ENCODE measurements at regions not wholly inside any gene's neighbourhood (a gene's known extent, or its start where the extent isn't known, plus 50 kb on each side); places are given as distances from the start of the nearest gene placed in this dataset.

DNA sequence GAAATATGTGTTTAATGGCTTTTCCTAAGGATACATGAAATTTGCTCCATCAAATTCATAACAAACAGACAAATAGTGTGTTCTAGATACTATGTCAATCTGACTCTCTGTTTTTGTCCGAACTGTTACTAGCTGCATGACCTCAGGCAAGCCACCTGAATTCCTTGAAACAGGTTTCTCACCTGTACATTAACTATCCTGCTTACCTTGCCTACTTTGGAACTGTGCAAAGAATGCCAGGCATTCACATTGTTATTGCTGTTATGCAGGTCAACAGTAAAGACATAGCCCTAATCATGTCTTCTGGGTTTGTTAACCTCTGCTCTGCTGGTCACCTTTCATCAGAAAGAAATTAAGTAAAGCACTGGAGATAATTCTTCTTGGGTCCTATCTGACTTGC, 1283.9 kb upstream of the CELF2 start:
- ATAC-seq (no peak), DNase-seq (no peak)
- Histone ChIP-seq H3K4me1 (ENCODE audit: control insufficient read depth, insufficient read depth, low read length) (no peaks in the 10 kb centered on the region), H3K9me3 (ENCODE audit: control insufficient read depth, low read length) (no peaks in the 10 kb centered on the region), H3K27me3 (ENCODE audit: control insufficient read depth, insufficient read depth) (no peaks in the 10 kb centered on the region), H3K4me3 (ENCODE audit: low read length) (no peak overlapping the region), H3K27ac (ENCODE audit: low read length) (no peak overlapping the region)
- intact Hi-C loops (cut with DNase I) = no loop called here
- WGBS = 70% methylated on average over 1 of the region's 1 CpG

DNA sequence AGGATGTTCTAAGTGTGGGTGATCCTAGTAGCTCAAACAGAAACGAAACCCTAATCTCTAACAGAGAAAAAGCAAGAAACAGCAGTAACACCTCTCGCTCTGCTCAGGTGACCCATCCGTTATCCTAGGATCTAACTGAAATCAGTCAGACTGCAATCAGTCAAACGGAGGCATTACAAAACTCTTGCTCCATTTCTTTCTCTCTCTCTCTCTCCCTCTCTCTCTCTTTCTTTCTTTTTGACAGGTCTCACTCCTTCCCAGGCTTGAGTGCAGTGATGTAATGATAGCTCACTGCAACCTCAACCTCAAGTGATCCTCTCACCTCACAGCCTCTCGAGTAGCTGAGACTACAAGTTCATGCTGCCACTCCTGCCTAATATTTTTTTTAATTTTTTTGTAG, 1283.5 kb upstream of the CELF2 start:
- DNase-seq (no peak), ATAC-seq (no peak)
- 79% methylated on average over 5 of the region's 5 CpGs for WGBS
- Histone ChIP-seq H3K27me3 (ENCODE audit: control insufficient read depth, insufficient read depth) (no peaks in the 10 kb centered on the region), H3K27ac (ENCODE audit: low read length) (no peak overlapping the region), H3K4me3 (ENCODE audit: low read length) (no peak overlapping the region), H3K9me3 (ENCODE audit: control insufficient read depth, low read length) (no peaks in the 10 kb centered on the region), H3K4me1 (ENCODE audit: control insufficient read depth, insufficient read depth, low read length) (no peaks in the 10 kb centered on the region)
- intact Hi-C loops (cut with DNase I) = no loop called here

DNA sequence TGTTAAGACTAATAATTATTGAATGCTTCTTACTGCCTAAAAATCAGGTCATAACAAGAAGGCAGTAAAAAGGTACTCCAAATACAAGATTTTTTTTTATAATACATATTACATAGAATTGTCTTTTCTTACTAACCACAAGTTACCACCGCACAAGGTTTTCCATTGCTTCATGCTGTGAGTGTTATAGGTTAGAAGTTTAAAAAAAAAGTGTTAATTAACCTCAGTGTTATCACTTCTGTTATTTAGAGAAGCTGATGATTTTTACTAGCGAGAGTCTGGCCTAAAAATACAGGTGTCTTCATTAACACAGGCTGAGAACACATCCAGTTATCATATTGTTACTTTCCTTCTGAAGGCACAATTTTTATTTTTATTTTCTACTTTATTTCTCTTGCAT, 1281.9 kb upstream of the CELF2 start:
- ATAC-seq (no peak), DNase-seq (no peak)
- Histone ChIP-seq H3K9me3 (ENCODE audit: control insufficient read depth, low read length) (no peaks in the 10 kb centered on the region), H3K27me3 (ENCODE audit: control insufficient read depth, insufficient read depth) (no peaks in the 10 kb centered on the region), H3K4me1 (ENCODE audit: control insufficient read depth, insufficient read depth, low read length) (no peaks in the 10 kb centered on the region), H3K4me3 (ENCODE audit: low read length) (no peak overlapping the region), H3K27ac (ENCODE audit: low read length) (no peak overlapping the region)
- intact Hi-C loops (cut with DNase I) = no loop called here
- 68% methylated on average over 2 of the region's 2 CpGs for WGBS

DNA sequence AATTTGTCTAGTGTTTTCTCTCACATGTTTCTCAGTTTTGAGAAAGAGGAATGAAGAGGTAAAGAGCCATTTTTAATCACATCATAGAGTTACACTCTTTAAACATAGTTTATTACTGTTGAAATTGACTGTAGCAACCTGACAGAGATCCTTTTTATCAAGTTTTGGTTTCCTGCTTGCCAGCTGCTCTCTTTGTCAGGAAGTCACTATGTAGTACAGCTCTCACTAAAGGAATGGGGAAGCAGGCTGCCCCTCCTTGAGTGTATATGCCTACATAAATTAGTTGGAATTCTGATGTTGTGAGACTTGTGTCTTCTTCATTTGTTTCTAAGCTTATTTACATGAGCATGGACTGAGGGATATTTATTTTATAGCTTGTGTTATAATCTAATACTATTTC, 1274.0 kb upstream of the CELF2 start:
- Histone ChIP-seq H3K27ac (ENCODE audit: low read length) (no peak overlapping the region), H3K4me3 (ENCODE audit: low read length) (no peak overlapping the region), H3K4me1 (ENCODE audit: control insufficient read depth, insufficient read depth, low read length) (no peaks in the 10 kb centered on the region), H3K9me3 (ENCODE audit: control insufficient read depth, low read length) (no peaks in the 10 kb centered on the region), H3K27me3 (ENCODE audit: control insufficient read depth, insufficient read depth) (no peaks in the 10 kb centered on the region)
- intact Hi-C loops (cut with DNase I) = no loop called here
- ATAC-seq (no peak), DNase-seq (no peak)

DNA sequence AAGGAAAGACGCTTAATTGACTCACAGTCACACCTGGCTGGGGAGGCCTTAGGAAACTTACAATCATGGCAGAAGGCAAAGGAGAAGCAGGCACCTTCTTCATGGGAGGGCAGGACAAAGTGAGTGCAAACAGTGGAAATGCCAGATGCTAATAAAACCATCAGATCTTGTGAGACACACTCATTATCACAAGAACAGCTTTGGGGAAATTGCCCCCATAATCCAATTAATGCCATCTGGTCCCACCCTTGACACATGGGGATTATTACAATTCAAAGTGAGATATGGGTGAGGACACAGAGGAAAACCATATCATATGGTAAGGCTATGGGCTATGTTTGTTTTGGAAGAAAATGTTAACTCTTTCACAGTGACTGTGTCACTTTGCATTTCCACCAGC, 1272.5 kb upstream of the CELF2 start:
- no peak for ATAC-seq
- H3K9me3 ChIP-seq (ENCODE audit: control insufficient read depth, low read length) = no peaks in the 10 kb centered on the region
- H3K27ac ChIP-seq (ENCODE audit: low read length) = no peak overlapping the region
- no peaks in the 10 kb centered on the region for H3K27me3 ChIP-seq (ENCODE audit: control insufficient read depth, insufficient read depth)
- no peak for DNase-seq
- intact Hi-C loops (cut with DNase I) = no loop called here
- no peak overlapping the region for H3K4me3 ChIP-seq (ENCODE audit: low read length)
- H3K4me1 ChIP-seq (ENCODE audit: control insufficient read depth, insufficient read depth, low read length) = no peaks in the 10 kb centered on the region
- 76% methylated on average over 1 of the region's 1 CpG for WGBS

DNA sequence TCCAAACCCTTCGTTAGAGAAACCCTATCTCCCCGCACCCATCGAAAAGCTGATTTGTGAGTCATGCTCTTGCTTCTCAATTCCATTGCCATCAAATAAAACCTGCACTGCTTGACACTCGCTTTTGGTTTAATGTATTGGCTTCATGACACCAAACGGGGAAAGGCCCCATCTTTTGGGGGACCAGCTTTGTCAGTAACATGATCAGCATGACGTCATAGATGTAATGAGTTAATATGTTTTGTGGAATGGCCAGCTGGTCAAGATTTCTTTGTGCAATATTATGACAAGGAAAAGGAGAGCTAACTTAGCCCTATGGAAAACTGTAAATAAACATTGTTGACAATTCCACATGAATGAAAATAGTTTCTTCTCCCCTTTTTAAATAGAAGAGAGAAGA, 1260.5 kb upstream of the CELF2 start:
- ATAC-seq (no peak), DNase-seq (no peak)
- intact Hi-C loops (cut with DNase I) = no loop called here
- Histone ChIP-seq H3K27ac (ENCODE audit: low read length) (no peak overlapping the region), H3K9me3 (ENCODE audit: control insufficient read depth, low read length) (no peaks in the 10 kb centered on the region), H3K4me1 (ENCODE audit: control insufficient read depth, insufficient read depth, low read length) (no peaks in the 10 kb centered on the region), H3K27me3 (ENCODE audit: control insufficient read depth, insufficient read depth) (no peaks in the 10 kb centered on the region), H3K4me3 (ENCODE audit: low read length) (no peak overlapping the region)
- WGBS = 86% methylated on average over 6 of the region's 6 CpGs

DNA sequence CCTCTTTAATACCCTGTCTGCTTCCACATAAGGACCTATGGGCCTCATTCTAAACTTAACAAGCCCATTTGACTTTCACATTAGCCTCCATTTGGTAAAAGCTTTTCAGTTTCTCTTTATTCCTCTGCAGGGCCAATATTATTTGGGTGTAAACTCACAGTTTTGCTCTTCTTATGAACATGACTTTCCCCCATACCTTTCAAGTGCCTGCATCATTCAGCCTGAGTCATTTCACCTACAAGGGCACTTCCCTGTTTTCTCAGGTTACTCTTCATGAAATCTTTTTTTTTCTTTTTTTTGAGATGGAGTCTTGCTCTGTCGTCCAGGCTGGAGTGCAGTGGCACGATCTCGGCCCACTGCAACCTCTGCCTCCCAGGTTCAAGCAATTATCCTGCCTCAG, 1258.1 kb upstream of the CELF2 start:
- H3K9me3 ChIP-seq (ENCODE audit: control insufficient read depth, low read length) = no peaks in the 10 kb centered on the region
- ATAC-seq = no peak
- no peak overlapping the region for H3K27ac ChIP-seq (ENCODE audit: low read length)
- H3K27me3 ChIP-seq (ENCODE audit: control insufficient read depth, insufficient read depth) = no peaks in the 10 kb centered on the region
- no peak for DNase-seq
- intact Hi-C loops (cut with DNase I) = no loop called here
- 75% methylated on average over 3 of the region's 3 CpGs for WGBS
- no peak overlapping the region for H3K4me3 ChIP-seq (ENCODE audit: low read length)
- no peaks in the 10 kb centered on the region for H3K4me1 ChIP-seq (ENCODE audit: control insufficient read depth, insufficient read depth, low read length)

DNA sequence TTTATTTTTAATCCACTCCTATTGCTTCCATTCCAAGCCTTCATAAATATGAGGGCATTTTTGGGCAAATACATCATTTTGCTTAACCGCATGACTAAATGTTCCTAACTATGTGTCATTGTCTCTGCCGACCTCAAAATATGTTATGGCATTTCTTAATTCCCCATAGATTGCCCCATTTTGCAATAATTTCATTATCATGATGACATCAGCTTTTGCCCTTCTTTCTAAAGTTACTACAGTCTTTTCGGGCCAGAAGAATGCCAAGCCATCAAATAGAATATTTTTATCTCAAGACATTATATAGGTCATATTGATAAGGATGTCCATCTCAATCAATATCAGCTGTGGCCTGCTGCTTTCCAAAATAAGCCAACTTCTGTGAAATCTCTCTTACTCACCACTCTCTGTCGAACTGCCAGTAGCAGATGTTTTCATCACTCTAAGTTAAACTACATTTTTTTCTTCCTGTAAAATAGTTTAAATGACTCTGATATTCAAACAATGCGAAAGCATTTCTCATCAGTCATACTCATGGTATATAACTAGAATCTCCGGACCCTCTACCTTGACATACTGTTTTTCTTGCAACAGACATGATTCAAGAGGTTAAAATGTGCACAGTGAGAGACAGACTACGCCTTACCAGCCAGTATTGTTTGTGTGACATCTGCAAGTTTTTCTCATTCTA, 1254.6 kb upstream of the CELF2 start:
- Histone ChIP-seq H3K9me3 (ENCODE audit: control insufficient read depth, low read length) (no peaks in the 10 kb centered on the region), H3K27ac (ENCODE audit: low read length) (no peak overlapping the region), H3K27me3 (ENCODE audit: control insufficient read depth, insufficient read depth) (no peaks in the 10 kb centered on the region), H3K4me3 (ENCODE audit: low read length) (no peak overlapping the region), H3K4me1 (ENCODE audit: control insufficient read depth, insufficient read depth, low read length) (no peaks in the 10 kb centered on the region)
- ATAC-seq (peak in 1 of 2 donors; percentile 57), DNase-seq (no peak)
- WGBS = 47% methylated on average over 7 of the region's 7 CpGs
- intact Hi-C loops (cut with DNase I) = no loop called here

DNA sequence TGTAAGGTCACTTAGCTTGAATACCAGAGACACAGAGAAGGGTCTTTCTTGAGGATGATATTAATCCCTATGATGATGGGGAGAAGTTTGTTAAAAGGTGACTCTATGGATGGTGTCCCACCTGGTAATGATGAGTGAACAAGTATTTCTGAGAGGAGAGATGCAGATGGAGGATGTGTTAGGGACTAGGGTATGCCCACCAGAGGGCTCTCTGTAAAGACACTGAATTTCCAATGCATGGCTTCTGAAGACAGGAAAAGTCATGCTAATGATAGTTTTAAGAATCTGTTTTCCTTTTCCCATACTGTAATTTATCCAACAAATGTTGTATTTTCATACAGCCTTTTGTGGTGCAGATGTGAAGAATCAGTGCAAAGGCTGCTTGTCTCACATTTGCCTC, 1250.9 kb upstream of the CELF2 start:
- H3K4me1 ChIP-seq (ENCODE audit: control insufficient read depth, insufficient read depth, low read length) = no peaks in the 10 kb centered on the region
- ATAC-seq (no peak), DNase-seq (no peak)
- intact Hi-C loops (cut with DNase I) = no loop called here
- H3K27me3 ChIP-seq (ENCODE audit: control insufficient read depth, insufficient read depth) = no peaks in the 10 kb centered on the region
- no peak overlapping the region for H3K4me3 ChIP-seq (ENCODE audit: low read length)
- no peaks in the 10 kb centered on the region for H3K9me3 ChIP-seq (ENCODE audit: control insufficient read depth, low read length)
- H3K27ac ChIP-seq (ENCODE audit: low read length) = no peak overlapping the region

DNA sequence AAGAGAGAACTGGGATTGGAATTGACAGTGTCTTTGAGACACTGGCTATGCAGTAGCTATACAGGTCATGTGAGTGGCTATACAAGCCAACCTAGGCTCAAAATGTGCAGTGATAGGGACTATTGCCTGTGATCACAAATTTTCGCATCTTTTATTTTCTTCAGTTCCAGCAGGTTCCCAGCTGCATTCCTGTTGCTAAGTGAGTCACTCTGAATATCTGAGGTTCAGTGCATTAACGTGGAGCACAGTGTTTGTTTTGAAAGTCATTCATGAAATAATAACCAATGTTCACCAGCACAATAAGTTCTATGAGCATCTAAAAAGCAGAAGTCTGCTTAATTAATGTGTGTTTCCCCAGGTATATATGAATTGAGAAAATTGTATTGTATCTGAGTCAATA, 1236.0 kb upstream of the CELF2 start:
- ATAC-seq (no peak), DNase-seq (no peak)
- 63% methylated on average over 2 of the region's 2 CpGs for WGBS
- H3K27ac ChIP-seq (ENCODE audit: low read length) = no peak overlapping the region
- H3K4me1 ChIP-seq (ENCODE audit: control insufficient read depth, insufficient read depth, low read length) = no peaks in the 10 kb centered on the region
- H3K4me3 ChIP-seq (ENCODE audit: low read length) = no peak overlapping the region
- no peaks in the 10 kb centered on the region for H3K27me3 ChIP-seq (ENCODE audit: control insufficient read depth, insufficient read depth)
- intact Hi-C loops (cut with DNase I) = no loop called here
- no peaks in the 10 kb centered on the region for H3K9me3 ChIP-seq (ENCODE audit: control insufficient read depth, low read length)

DNA sequence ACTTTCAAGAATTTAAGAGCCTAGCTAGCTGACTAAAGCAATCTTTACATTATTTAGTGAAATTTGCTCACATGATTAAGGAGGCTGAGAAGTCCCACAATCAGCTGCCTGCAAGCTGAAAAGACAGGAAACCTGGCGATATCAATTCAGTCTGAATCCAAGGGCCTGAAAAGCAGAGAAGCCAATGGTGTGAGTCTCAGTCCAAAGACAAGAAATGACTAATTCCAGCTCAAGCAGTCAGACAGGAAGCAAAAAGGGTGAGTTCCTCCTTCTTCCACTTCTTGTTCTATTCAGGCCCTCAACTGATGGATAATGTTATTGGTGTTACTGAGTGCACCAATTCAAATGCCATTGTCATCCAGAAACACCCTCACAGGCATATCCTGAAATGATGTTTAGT, 1231.6 kb upstream of the CELF2 start:
- Histone ChIP-seq H3K27ac (ENCODE audit: low read length) (no peak overlapping the region), H3K4me3 (ENCODE audit: low read length) (no peak overlapping the region), H3K9me3 (ENCODE audit: control insufficient read depth, low read length) (no peaks in the 10 kb centered on the region), H3K27me3 (ENCODE audit: control insufficient read depth, insufficient read depth) (no peaks in the 10 kb centered on the region), H3K4me1 (ENCODE audit: control insufficient read depth, insufficient read depth, low read length) (no peaks in the 10 kb centered on the region)
- intact Hi-C loops (cut with DNase I) = no loop called here
- ATAC-seq (no peak), DNase-seq (no peak)
- 58% methylated on average over 1 of the region's 1 CpG for WGBS

DNA sequence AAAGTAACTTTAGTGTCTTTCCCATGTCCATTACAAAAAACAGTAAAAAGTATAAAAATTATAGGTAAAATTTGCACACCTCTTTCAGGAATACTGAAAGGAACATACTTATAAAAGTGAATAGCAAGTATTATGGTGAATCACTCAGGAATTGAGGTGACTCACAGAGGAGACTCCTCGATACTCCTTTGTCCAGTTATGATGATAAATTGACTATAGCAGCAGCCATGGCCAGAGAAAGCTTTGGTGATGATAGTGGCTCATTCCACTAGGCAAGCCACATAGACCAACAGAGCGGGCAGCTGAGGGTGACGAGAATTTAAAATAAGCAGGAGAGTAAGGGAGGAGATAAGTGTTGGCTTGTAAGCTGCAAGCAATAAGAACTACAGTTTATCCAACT, 1231.1 kb upstream of the CELF2 start:
- ATAC-seq (no peak), DNase-seq (no peak)
- Histone ChIP-seq H3K4me3 (ENCODE audit: low read length) (no peak overlapping the region), H3K27ac (ENCODE audit: low read length) (no peak overlapping the region), H3K4me1 (ENCODE audit: control insufficient read depth, insufficient read depth, low read length) (no peaks in the 10 kb centered on the region), H3K27me3 (ENCODE audit: control insufficient read depth, insufficient read depth) (no peaks in the 10 kb centered on the region), H3K9me3 (ENCODE audit: control insufficient read depth, low read length) (no peaks in the 10 kb centered on the region)
- intact Hi-C loops (cut with DNase I) = no loop called here
- 88% methylated on average over 3 of the region's 3 CpGs for WGBS

All from right cardiac atrium (tissue), 5 donors.